IMR-90 (cell line): ENCODE measurements at regions not wholly inside any gene's neighbourhood (a gene's known extent, or its start where the extent isn't known, plus 50 kb on each side); places are given as distances from the start of the nearest gene placed in this dataset.

Experiments used
- ATAC-seq: fragments of 200-7000 bp; cut with Tn5 transposase; 2 replicates; pipeline ENCODE4 v1.9.1; 2020; ENCODE audit warnings: low read depth, mild to moderate bottlenecking, moderate library complexity
- BruUV-seq: library from RNA; stranded (reverse); fragments of 400-500 nt; replicated peaks from 2 replicates; lab custom pipeline; 2021; lab: Mats Ljungman, UMichigan
- CTCF ChIA-PET: fragments of 300-600 bp; formaldehyde crosslinking; extraction: SDS; loops from one replicate; lab custom pipeline; 2021; ENCODE audit warnings: antibody characterized with exemption; lab: Yijun Ruan, JAX
- POLR2A ChIA-PET: fragments of 300-600 bp; sonication (Branson Sonifier 250); formaldehyde crosslinking; loops from one replicate; lab custom pipeline; 2022; ENCODE audit warnings: antibody characterized with exemption; ENCODE audit not compliant: unreplicated experiment; lab: Charles Lee
- DNase-seq: peaks from one replicate; pipeline ENCODE4 v3.0.0; 2013
- H2AFZ ChIP-seq: replicated peaks from 2 replicates; pipeline ENCODE3; 2013; ENCODE audit warnings: low read length, mild to moderate bottlenecking; ENCODE audit not compliant: poor library complexity
- H2AK5ac ChIP-seq: 2 replicates; pipeline ENCODE4 v1.6.1; 2013; ENCODE audit warnings: low read depth, low read length, inconsistent platforms
- H2AK9ac ChIP-seq: replicated peaks from 2 replicates; pipeline ENCODE3; 2013; ENCODE audit warnings: mild to moderate bottlenecking, low read depth, low read length, moderate library complexity; ENCODE audit not compliant: poor library complexity
- H2BK120ac ChIP-seq: 2 replicates; pipeline ENCODE4 v1.6.1; 2013; ENCODE audit warnings: low read depth, low read length, inconsistent platforms
- H2BK15ac ChIP-seq: 3 replicates; pipeline ENCODE4 v1.6.1; 2013; ENCODE audit warnings: low read depth, low read length, inconsistent platforms
- H2BK20ac ChIP-seq: 2 replicates; pipeline ENCODE4 v1.6.1; 2013; ENCODE audit warnings: low read depth, mild to moderate bottlenecking, inconsistent platforms, low read length, moderate library complexity
- H2BK5ac ChIP-seq: 2 replicates; pipeline ENCODE4 v1.6.1; 2013; ENCODE audit warnings: mild to moderate bottlenecking, low read depth, low read length, inconsistent platforms; ENCODE audit not compliant: poor library complexity, severe bottlenecking
- H3K14ac ChIP-seq: replicated peaks from 2 replicates; pipeline ENCODE4 v1.6.1; 2013; ENCODE audit warnings: low read depth, low read length, inconsistent platforms
- H3K18ac ChIP-seq: 2 replicates; pipeline ENCODE4 v1.6.1; 2013; ENCODE audit warnings: low read depth, low read length, control low read depth
- H3K23ac ChIP-seq: 2 replicates; pipeline ENCODE4 v1.6.1; 2013; ENCODE audit warnings: low read depth, low read length, inconsistent platforms
- H3K27ac ChIP-seq: 2 replicates; pipeline ENCODE4 v1.5.1; 2013; ENCODE audit warnings: mild to moderate bottlenecking, control low read depth, low read length; ENCODE audit not compliant: insufficient read depth
- H3K27me3 ChIP-seq: 2 replicates; pipeline ENCODE4 v1.6.1; 2013; ENCODE audit warnings: low read length; ENCODE audit not compliant: control insufficient read depth, insufficient read depth
- H3K36me3 ChIP-seq: 2 replicates; pipeline ENCODE4 v1.6.1; 2013; ENCODE audit warnings: low read length, mixed read lengths; ENCODE audit not compliant: control insufficient read depth, insufficient read depth
- H3K4ac ChIP-seq: 2 replicates; pipeline ENCODE4 v1.6.1; 2013; ENCODE audit warnings: low read depth, low read length, inconsistent platforms
- H3K4me1 ChIP-seq: 2 replicates; pipeline ENCODE4 v1.6.1; 2013; ENCODE audit warnings: low read length, mixed read lengths; ENCODE audit not compliant: control insufficient read depth, insufficient read depth
- H3K4me2 ChIP-seq: 2 replicates; pipeline ENCODE4 v1.6.1; 2013; ENCODE audit warnings: low read depth, mild to moderate bottlenecking, control low read depth, low read length, moderate library complexity
- H3K4me3 ChIP-seq: 2 replicates; pipeline ENCODE4 v1.5.1; 2013; ENCODE audit warnings: low read depth, mild to moderate bottlenecking, control low read depth, low read length, moderate library complexity; ENCODE audit not compliant: insufficient read depth
- H3K56ac ChIP-seq: 2 replicates; pipeline ENCODE4 v1.6.1; 2013; ENCODE audit warnings: low read length, inconsistent platforms; ENCODE audit not compliant: insufficient read depth; ENCODE audit errors: extremely low read depth
- H3K79me1 ChIP-seq, 2 experiments: 2 replicates each; pipeline ENCODE4 v1.6.1; 2013; ENCODE audit warnings: low read length in 2 of 2, inconsistent platforms in 1 of 2, low read depth in 1 of 2
- H3K9ac ChIP-seq: 2 replicates; pipeline ENCODE4 v1.6.1; 2013; ENCODE audit warnings: low read depth, low read length, control low read depth
- H3K9me1 ChIP-seq: 2 replicates; pipeline ENCODE4 v1.6.1; 2013; ENCODE audit warnings: low read length, inconsistent platforms; ENCODE audit not compliant: insufficient read depth
- H3K9me3 ChIP-seq: 2 replicates; pipeline ENCODE4 v1.6.1; 2013; ENCODE audit warnings: low read length; ENCODE audit not compliant: control insufficient read depth, insufficient read depth
- H4K20me1 ChIP-seq: 2 replicates; pipeline ENCODE4 v1.6.1; 2013; ENCODE audit warnings: low read length, inconsistent platforms; ENCODE audit not compliant: insufficient read depth
- H4K5ac ChIP-seq: 2 replicates; pipeline ENCODE4 v1.6.1; 2013; ENCODE audit warnings: mild to moderate bottlenecking, low read depth, low read length, control low read depth
- H4K8ac ChIP-seq, 2 experiments: 2 replicates each; pipeline ENCODE4 v1.6.1; 2013; ENCODE audit warnings: low read depth in 2 of 2, low read length in 2 of 2, control low read depth in 1 of 2, inconsistent platforms in 1 of 2
- H4K91ac ChIP-seq: 2 replicates; pipeline ENCODE4 v1.6.1; 2013; ENCODE audit warnings: low read depth, low read length, inconsistent platforms; ENCODE audit not compliant: insufficient read depth
- FOS ChIP-seq: fragments of 150-350 bp; IDR thresholded peaks from 2 replicates; pipeline ENCODE4 v1.6.1; 2016; ENCODE audit warnings: low read depth, low read length
- MAZ ChIP-seq: IDR thresholded peaks from 2 replicates; pipeline ENCODE4 v1.6.1; 2012; ENCODE audit warnings: low read depth, mild to moderate bottlenecking, low read length, improper control_type of control experiment, moderate library complexity, borderline replicate concordance
- NFE2L2 ChIP-seq: fragments of 150-350 bp; IDR thresholded peaks from 2 replicates; pipeline ENCODE4 v1.6.1; 2016; ENCODE audit warnings: low read depth, mild to moderate bottlenecking, low read length
- USF2 ChIP-seq: fragments of 150-350 bp; IDR thresholded peaks from 2 replicates; pipeline ENCODE4 v1.6.1; 2017; ENCODE audit warnings: mild to moderate bottlenecking, antibody characterized with exemption, low read length, low read depth
- WGBS, 2 experiments: methylation state at CpG; one replicate each; pipeline versions ENCODE4 v1.1.5 to v1.1.7; 2013; ENCODE audit warnings: missing lambda C conversion rate in 2 of 2; ENCODE audit not compliant: insufficient read length in 1 of 2; ENCODE audit errors: extremely low coverage in 2 of 2; 5-methylcytosine and 5-hydroxymethylcytosine counted together
- dilution Hi-C: fragments of 300-500 bp; cut with HindIII; formaldehyde crosslinking; loops from one replicate; pipeline ENCODE4 v1.14.3; 2018; ENCODE audit warnings: low sequenced_read_pairs; ENCODE audit not compliant: unreplicated experiment
- in situ Hi-C: fragments of 300-500 bp; cut with MboI; formaldehyde crosslinking; loops from 3 replicates; pipeline ENCODE4 v1.14.3; 2019; ENCODE audit warnings: low sequenced_read_pairs, inconsistent platforms, mixed read lengths
- intact Hi-C: fragments of 100-400 bp; cut with micrococcal nuclease; formaldehyde crosslinking; loops from 2 replicates; pipeline ENCODE4 v1.10.0; 2022

GRCh38 chr17:12409082-12409481 lies 256.6 kb upstream of the MYOCD start (continued):
- TF ChIP-seq FOS, result no peak
- TF ChIP-seq NFE2L2, result no peak

- Histone ChIP-seq H3K4ac (no peak overlapping the region), H3K9me3 (no peaks in the 10 kb centered on the region), H3K9ac (no peak overlapping the region), H4K20me1 (no peaks in the 10 kb centered on the region), H3K4me3 (no peak overlapping the region), H3K23ac (no peak overlapping the region), H3K9me1 (peaks cover 12% of the 10 kb centered on the region), H3K4me2 (no peak overlapping the region), H3K79me1 (no peaks in the 10 kb centered on the region), H3K27ac (no peak overlapping the region), H2AK9ac (no peak overlapping the region), H3K4me1 (peaks cover 8% of the 10 kb centered on the region), H4K5ac (no peak overlapping the region), H4K8ac (no peak overlapping the region), H3K18ac (no peak overlapping the region), H2BK5ac (no peak overlapping the region), H2BK20ac (no peak overlapping the region), H2AK5ac (no peak overlapping the region), H2AFZ (no peak overlapping the region), H3K36me3 (no peaks in the 10 kb centered on the region), H2BK15ac (no peak overlapping the region), H3K56ac (no peak overlapping the region), H2BK120ac (no peak overlapping the region), H3K27me3 (no peaks in the 10 kb centered on the region), H4K91ac (no peak overlapping the region), H3K14ac (no peak overlapping the region)
- no peak for TF ChIP-seq MAZ
- no peak for TF ChIP-seq USF2
- TF ChIP-seq NFE2L2, result no peak
- DNase-seq (no peak), ATAC-seq (no peak)
- in situ Hi-C loops (no loop called here), intact Hi-C loops (no loop called here), dilution Hi-C loops (no loop called here)
- no TSS peak for BruUV-seq
- POLR2A ChIA-PET, result no interaction called here
- no CpG with 5 or more reads among the region's 6 CpGs for WGBS, 2 experiments
- CTCF ChIA-PET, result no interaction called here
Observed at GRCh38 chr17:12410717-12411116, 255.0 kb upstream of the MYOCD start.
